Epithelial cell of proximal tubule (primary cell): ENCODE measurements at regions not wholly inside any gene's neighbourhood (a gene's known extent, or its start where the extent isn't known, plus 50 kb on each side); places are given as distances from the start of the nearest gene placed in this dataset.
"Not testable (repeated sequence)": the region's sequence is repeated elsewhere in the genome, so short reads cannot be mapped to it uniquely, and the experiment has no call there.

ENCODE experiments used
- DNase-seq: peaks from one replicate; pipeline ENCODE4 v3.0.0-alpha.2; 2011; ENCODE audit warnings: low read depth
- H3K4me3 ChIP-seq: 2 replicates; pipeline ENCODE4 v1.5.1; 2011; ENCODE audit warnings: low read depth, mild to moderate bottlenecking, low read length
- CTCF ChIP-seq: conservative IDR thresholded peaks from 2 replicates; pipeline ENCODE4 v1.5.1; 2012; ENCODE audit warnings: low read depth, mild to moderate bottlenecking, low read length

- H3K4me3 ChIP-seq: no peak overlapping the region
- peak; percentile 7 for TF ChIP-seq CTCF
- no peak for DNase-seq
These were observed 102.8 kb upstream of the EGLN3 start for GRCh38 chr14:34053666-34054065.

- DNase-seq: peak; percentile 52
- no peak overlapping the region for H3K4me3 ChIP-seq
- no peak for TF ChIP-seq CTCF
These were observed 101.8 kb upstream of the EGLN3 start for GRCh38 chr14:34052658-34053014.

- peak; percentile 92 for DNase-seq
- TF ChIP-seq CTCF: no peak
- no peak overlapping the region for H3K4me3 ChIP-seq
These were observed 101.2 kb upstream of the EGLN3 start for GRCh38 chr14:34051966-34052657.

- no peak for TF ChIP-seq CTCF
- H3K4me3 ChIP-seq: no peak overlapping the region
- DNase-seq: no peak
These were observed 99.7 kb upstream of the EGLN3 start for GRCh38 chr14:34050606-34051005.

- no peak overlapping the region for H3K4me3 ChIP-seq
- no peak for DNase-seq
- TF ChIP-seq CTCF: no peak
These were observed 98.9 kb upstream of the EGLN3 start for GRCh38 chr14:34049790-34050189.

GRCh38 chr14:34049187-34049586, 98.3 kb upstream of the EGLN3 start:
- DNase-seq, H3K4me3 ChIP-seq: not testable (repeated sequence)

GRCh38 chr14:34046799-34047520, 96.1 kb upstream of the EGLN3 start:
- TF ChIP-seq CTCF: no peak
- no peak overlapping the region for H3K4me3 ChIP-seq
- DNase-seq: no peak
